Erythroblast (primary cell): ENCODE measurements at regions not wholly inside any gene's neighbourhood (a gene's known extent, or its start where the extent isn't known, plus 50 kb on each side); places are given as distances from the start of the nearest gene placed in this dataset.
"Not testable (repeated sequence)": the region's sequence is repeated elsewhere in the genome, so short reads cannot be mapped to it uniquely, and the experiment has no call there.

Experiments used
- GATA1 ChIP-seq: IDR thresholded peaks from 2 replicates; pipeline ENCODE4 v1.6.1; 2011; ENCODE audit warnings: low read depth, mild to moderate bottlenecking, control low read depth, low read length, moderate library complexity
- POLR2A ChIP-seq: IDR thresholded peaks from 2 replicates; pipeline ENCODE4 v1.6.1; 2011; ENCODE audit warnings: mild to moderate bottlenecking, low read length

DNA sequence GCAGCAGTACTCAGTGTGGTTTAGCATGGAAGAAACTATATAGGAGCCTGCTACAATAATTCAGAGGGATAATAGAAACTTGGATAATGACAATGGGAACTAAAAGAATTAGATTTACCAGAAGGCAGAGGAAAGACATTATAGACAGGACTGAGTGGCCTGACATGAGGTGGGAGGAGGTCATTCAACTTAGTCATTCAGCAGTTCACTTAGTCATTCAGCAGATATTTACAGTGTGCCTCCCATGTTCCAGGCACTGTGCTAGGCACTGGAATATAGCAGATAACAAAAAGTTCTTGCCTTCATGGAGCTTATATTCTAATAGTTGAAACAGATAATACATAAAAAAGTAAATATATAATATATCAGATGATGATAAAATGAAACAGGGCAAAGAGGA lies 110.9 kb upstream of the IKBKE start:
- not testable (repeated sequence) for TF ChIP-seq POLR2A, GATA1
